Astrocyte (in vitro differentiated cells and primary cell): ENCODE measurements at regions not wholly inside any gene's neighbourhood (a gene's known extent, or its start where the extent isn't known, plus 50 kb on each side); places are given as distances from the start of the nearest gene placed in this dataset.

Experiments used
- CTCF ChIP-seq: IDR thresholded peaks from 2 replicates; pipeline ENCODE4 v1.5.1; 2011; ENCODE audit warnings: low read depth, mild to moderate bottlenecking, inconsistent platforms, low read length, moderate library complexity; ENCODE audit not compliant: insufficient read depth
- EZH2 ChIP-seq: IDR thresholded peaks from 2 replicates; pipeline ENCODE4 v1.6.1; 2012; ENCODE audit warnings: mild to moderate bottlenecking, low read length, inconsistent platforms; ENCODE audit not compliant: insufficient read depth

GRCh38 chr2:5190023-5190422, 502.2 kb upstream of the SOX11 start:
- TF ChIP-seq CTCF, result no peak
- TF ChIP-seq EZH2, result no peak
